Lower leg skin (tissue), 3 donors: ENCODE measurements at regions not wholly inside any gene's neighbourhood (a gene's known extent, or its start where the extent isn't known, plus 50 kb on each side); places are given as distances from the start of the nearest gene placed in this dataset.

Source experiments
- POLR2A ChIP-seq, 2 donors: fragments of 450-650 bp; IDR thresholded peaks; one replicate each; pipeline ENCODE4 v1.6.1; 2016 to 2017; ENCODE audit warnings: antibody characterized with exemption in 2 of 2, mild to moderate bottlenecking in 1 of 2, moderate library complexity in 1 of 2
- TF ChIP-seq, protein P1 (sequence below), 3 donors: fragments of 450-650 bp; IDR thresholded peaks; one replicate each; pipeline ENCODE4 v1.5.1; 2016; ENCODE audit warnings: antibody characterized with exemption in 3 of 3, mild to moderate bottlenecking in 3 of 3, moderate library complexity in 2 of 3

DNA sequence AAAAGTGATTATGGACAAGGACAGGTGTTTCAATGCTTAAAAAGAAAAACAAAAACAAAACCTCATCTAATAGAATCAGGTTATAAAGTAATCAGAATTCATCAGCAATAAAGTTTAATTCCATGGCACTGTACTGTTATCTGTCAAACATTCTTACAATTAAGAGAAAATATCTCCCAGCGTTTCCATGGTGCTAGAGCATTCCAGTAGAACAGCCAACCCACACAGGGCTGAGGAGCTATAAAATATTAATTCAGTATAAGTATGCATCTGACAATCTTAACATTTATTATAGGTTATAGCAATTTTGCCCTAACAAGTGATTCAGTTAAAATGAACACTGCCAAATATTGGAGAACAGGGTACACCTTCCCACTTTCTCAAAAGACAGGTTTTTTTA is 128.7 kb upstream of the DEPDC1 start:
- TF ChIP-seq POLR2A (IDR thresholded peaks at IDR 0.05) = no peak
- TF ChIP-seq, protein P1, sequence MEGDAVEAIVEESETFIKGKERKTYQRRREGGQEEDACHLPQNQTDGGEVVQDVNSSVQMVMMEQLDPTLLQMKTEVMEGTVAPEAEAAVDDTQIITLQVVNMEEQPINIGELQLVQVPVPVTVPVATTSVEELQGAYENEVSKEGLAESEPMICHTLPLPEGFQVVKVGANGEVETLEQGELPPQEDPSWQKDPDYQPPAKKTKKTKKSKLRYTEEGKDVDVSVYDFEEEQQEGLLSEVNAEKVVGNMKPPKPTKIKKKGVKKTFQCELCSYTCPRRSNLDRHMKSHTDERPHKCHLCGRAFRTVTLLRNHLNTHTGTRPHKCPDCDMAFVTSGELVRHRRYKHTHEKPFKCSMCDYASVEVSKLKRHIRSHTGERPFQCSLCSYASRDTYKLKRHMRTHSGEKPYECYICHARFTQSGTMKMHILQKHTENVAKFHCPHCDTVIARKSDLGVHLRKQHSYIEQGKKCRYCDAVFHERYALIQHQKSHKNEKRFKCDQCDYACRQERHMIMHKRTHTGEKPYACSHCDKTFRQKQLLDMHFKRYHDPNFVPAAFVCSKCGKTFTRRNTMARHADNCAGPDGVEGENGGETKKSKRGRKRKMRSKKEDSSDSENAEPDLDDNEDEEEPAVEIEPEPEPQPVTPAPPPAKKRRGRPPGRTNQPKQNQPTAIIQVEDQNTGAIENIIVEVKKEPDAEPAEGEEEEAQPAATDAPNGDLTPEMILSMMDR (IDR thresholded peaks at IDR 0.05) = no peak
